ENCODE measurements at regions not wholly inside any gene's neighbourhood (a gene's known extent, or its start where the extent isn't known, plus 50 kb on each side); places are given as distances from the start of the nearest gene placed in this dataset.

DNA sequence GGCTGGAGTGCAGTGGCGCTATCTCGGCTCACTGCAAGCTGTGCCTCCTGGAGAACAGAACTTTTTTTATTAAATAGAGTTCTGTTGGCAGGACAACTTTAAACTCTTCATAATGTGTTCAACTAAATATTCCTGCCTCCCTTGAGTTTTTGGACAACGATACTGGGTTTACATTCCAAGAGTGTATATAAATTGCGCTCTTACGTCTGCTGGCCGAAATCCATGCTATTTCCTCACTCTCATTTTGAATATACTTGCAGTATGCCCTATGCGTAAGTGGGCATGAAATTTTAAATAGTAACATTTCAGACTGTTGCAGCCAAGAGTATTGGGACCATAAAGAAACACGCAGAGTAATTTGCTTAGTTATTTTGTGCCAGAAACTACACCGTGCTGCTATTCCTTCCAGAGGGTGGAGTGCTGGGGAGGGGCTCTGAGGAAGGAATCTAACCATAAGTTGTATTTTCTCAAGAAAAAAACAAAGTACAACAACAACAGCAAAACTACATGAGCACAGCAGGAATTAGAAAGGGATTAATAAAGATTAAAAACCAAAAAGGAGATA is 480.0 kb downstream of the NLGN4X start:
- no peaks in the 10 kb centered on the region for H3K27me3 ChIP-seq (ENCODE audit: control insufficient read depth in 2 of 2, insufficient read depth in 2 of 2, low read length in 2 of 2)
- no peak for ATAC-seq
- no peak for TF ChIP-seq PURB (CRISPR knock-in tag; IDR thresholded peaks at IDR 0.05; ENCODE audit: low read depth)
- no peak for TF ChIP-seq RBBP5 (IDR thresholded peaks at IDR 0.05; ENCODE audit: borderline replicate concordance, insufficient read depth, low read length, poor library complexity, severe bottlenecking)
- TF ChIP-seq, protein P1, sequence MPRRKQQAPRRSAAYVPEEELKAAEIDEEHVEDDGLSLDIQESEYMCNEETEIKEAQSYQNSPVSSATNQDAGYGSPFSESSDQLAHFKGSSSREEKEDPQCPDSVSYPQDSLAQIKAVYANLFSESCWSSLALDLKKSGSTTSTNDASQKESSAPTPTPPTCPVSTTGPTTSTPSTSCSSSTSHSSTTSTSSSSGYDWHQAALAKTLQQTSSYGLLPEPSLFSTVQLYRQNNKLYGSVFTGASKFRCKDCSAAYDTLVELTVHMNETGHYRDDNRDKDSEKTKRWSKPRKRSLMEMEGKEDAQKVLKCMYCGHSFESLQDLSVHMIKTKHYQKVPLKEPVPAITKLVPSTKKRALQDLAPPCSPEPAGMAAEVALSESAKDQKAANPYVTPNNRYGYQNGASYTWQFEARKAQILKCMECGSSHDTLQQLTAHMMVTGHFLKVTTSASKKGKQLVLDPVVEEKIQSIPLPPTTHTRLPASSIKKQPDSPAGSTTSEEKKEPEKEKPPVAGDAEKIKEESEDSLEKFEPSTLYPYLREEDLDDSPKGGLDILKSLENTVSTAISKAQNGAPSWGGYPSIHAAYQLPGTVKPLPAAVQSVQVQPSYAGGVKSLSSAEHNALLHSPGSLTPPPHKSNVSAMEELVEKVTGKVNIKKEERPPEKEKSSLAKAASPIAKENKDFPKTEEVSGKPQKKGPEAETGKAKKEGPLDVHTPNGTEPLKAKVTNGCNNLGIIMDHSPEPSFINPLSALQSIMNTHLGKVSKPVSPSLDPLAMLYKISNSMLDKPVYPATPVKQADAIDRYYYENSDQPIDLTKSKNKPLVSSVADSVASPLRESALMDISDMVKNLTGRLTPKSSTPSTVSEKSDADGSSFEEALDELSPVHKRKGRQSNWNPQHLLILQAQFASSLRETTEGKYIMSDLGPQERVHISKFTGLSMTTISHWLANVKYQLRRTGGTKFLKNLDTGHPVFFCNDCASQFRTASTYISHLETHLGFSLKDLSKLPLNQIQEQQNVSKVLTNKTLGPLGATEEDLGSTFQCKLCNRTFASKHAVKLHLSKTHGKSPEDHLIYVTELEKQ (CRISPR knock-in tag; IDR thresholded peaks at IDR 0.05) = no peak
- TF ChIP-seq, protein P2, sequence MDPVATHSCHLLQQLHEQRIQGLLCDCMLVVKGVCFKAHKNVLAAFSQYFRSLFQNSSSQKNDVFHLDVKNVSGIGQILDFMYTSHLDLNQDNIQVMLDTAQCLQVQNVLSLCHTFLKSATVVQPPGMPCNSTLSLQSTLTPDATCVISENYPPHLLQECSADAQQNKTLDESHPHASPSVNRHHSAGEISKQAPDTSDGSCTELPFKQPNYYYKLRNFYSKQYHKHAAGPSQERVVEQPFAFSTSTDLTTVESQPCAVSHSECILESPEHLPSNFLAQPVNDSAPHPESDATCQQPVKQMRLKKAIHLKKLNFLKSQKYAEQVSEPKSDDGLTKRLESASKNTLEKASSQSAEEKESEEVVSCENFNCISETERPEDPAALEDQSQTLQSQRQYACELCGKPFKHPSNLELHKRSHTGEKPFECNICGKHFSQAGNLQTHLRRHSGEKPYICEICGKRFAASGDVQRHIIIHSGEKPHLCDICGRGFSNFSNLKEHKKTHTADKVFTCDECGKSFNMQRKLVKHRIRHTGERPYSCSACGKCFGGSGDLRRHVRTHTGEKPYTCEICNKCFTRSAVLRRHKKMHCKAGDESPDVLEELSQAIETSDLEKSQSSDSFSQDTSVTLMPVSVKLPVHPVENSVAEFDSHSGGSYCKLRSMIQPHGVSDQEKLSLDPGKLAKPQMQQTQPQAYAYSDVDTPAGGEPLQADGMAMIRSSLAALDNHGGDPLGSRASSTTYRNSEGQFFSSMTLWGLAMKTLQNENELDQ (CRISPR knock-in tag; IDR thresholded peaks at IDR 0.05; ENCODE audit: borderline replicate concordance) = no peak
- no peak for TF ChIP-seq ZNF584 (CRISPR knock-in tag; IDR thresholded peaks at IDR 0.05; ENCODE audit: low read depth)
- TF ChIP-seq PHB (CRISPR knock-in tag; IDR thresholded peaks at IDR 0.05) = no peak
- no peak for TF ChIP-seq ZFX (CRISPR knock-in tag; IDR thresholded peaks at IDR 0.05)
- no peak for TF ChIP-seq BRD4 (IDR thresholded peaks at IDR 0.05)
- TF ChIP-seq, protein P3, sequence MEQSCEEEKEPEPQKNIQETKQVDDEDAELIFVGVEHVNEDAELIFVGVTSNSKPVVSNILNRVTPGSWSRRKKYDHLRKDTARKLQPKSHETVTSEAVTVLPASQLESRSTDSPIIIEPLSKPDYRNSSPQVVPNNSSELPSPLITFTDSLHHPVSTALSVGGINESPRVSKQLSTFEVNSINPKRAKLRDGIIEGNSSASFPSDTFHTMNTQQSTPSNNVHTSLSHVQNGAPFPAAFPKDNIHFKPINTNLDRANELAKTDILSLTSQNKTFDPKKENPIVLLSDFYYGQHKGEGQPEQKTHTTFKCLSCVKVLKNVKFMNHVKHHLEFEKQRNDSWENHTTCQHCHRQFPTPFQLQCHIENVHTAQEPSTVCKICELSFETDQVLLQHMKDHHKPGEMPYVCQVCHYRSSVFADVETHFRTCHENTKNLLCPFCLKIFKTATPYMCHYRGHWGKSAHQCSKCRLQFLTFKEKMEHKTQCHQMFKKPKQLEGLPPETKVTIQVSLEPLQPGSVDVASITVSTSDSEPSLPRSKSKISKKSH (CRISPR knock-in tag; IDR thresholded peaks at IDR 0.05) = no peak
- no peak for TF ChIP-seq EWSR1 (IDR thresholded peaks at IDR 0.05; ENCODE audit: borderline replicate concordance, low read depth, partially characterized antibody)
- no peak for TF ChIP-seq SAFB2 (IDR thresholded peaks at IDR 0.05; ENCODE audit: borderline replicate concordance, low read depth, low read length, severe bottlenecking)
- no peak for TF ChIP-seq ZNF589 (CRISPR knock-in tag; IDR thresholded peaks at IDR 0.05; ENCODE audit: low read depth)
- no peak for TF ChIP-seq MTA3 (IDR thresholded peaks at IDR 0.05; ENCODE audit: borderline replicate concordance)
- TF ChIP-seq ZNF76 (CRISPR knock-in tag; IDR thresholded peaks at IDR 0.05; ENCODE audit: borderline replicate concordance) = no peak
- no peak for TF ChIP-seq RBM15 (IDR thresholded peaks at IDR 0.05; ENCODE audit: insufficient read depth, low read length)
- TF ChIP-seq RBM39 (optimal IDR thresholded peaks at IDR 0.05; ENCODE audit: low read depth, low read length) = no peak

More for the DNA sequence above, 480.0 kb downstream of the NLGN4X start:
- ChIA-PET POLR2A (no interaction called here), CTCF (ENCODE audit: low intra/inter-chr PET ratio) (no interaction called here)
- Histone ChIP-seq H3K79me2 (ENCODE audit: control insufficient read depth, insufficient read depth, low read length) (no peaks in the 10 kb centered on the region), H3K9me1 (ENCODE audit: control insufficient read depth, insufficient read depth, low read length) (no peaks in the 10 kb centered on the region), H3K4me1 (replicated peaks in 1 of 2; ENCODE audit: control insufficient read depth in 2 of 2, insufficient read depth in 2 of 2, low read length in 2 of 2) (no peaks in the 10 kb centered on the region), H2AFZ (ENCODE audit: low read depth, low read length) (no peak overlapping the region), H3K9ac (ENCODE audit: insufficient read depth in 1 of 2, low read depth in 2 of 2, low read length in 2 of 2) (no peak overlapping the region), H3K36me3 (ENCODE audit: control insufficient read depth, insufficient read depth, low read length) (no peaks in the 10 kb centered on the region), H3K4me2 (ENCODE audit: insufficient read depth, low read length) (no peak overlapping the region), H3K4me3 (no peak overlapping the region), H3K27ac (ENCODE audit: extremely low read depth, low read depth, low read length) (no peak overlapping the region), H4K20me1 (replicated peaks; ENCODE audit: control insufficient read depth, insufficient read depth, low read length) (no peaks in the 10 kb centered on the region), H3K9me3 (replicated peaks; ENCODE audit: control insufficient read depth, insufficient read depth, low read depth, low read length) (no peaks in the 10 kb centered on the region)
- no TSS peak for BruUV-seq (replicated peaks)
- FAIRE-seq (no peak), DNase-seq (ENCODE audit: extremely low read depth in 1 of 4, low spot score in 3 of 4) (no peak)
- in situ Hi-C loops (cut with MboI) (no loop called here), intact Hi-C loops (cut with micrococcal nuclease) (no loop called here)
- 6% methylated on average over 8 of the region's 9 CpGs for WGBS (ENCODE audit: insufficient coverage, low coverage, missing lambda C conversion rate)
